ENCODE measurements at regions not wholly inside any gene's neighbourhood (a gene's known extent, or its start where the extent isn't known, plus 50 kb on each side); places are given as distances from the start of the nearest gene placed in this dataset.
"Not testable (repeated sequence)": the region's sequence is repeated elsewhere in the genome, so short reads cannot be mapped to it uniquely, and the experiment has no call there.

GRCh38 chr15:22519213-22519612 is 60.5 kb downstream of the GOLGA6L22 start:
- not testable (repeated sequence) for H3K4me2 ChIP-seq; H3K27me3 ChIP-seq; H3K9me3 ChIP-seq (replicated peaks in 1 of 11)

GRCh38 chr15:22526537-22526936 is 67.8 kb downstream of the GOLGA6L22 start:
- not testable (repeated sequence) for H3K9ac ChIP-seq; H3K27me3 ChIP-seq; H3K4me3 ChIP-seq; H4K20me1 ChIP-seq; H3K9me3 ChIP-seq (replicated peaks in 1 of 11); H3K4me2 ChIP-seq; H3K27ac ChIP-seq; H3K4me1 ChIP-seq; H3K36me3 ChIP-seq

More at GRCh38 chr15:22519213-22519612, 60.5 kb downstream of the GOLGA6L22 start:
- not testable (repeated sequence) for H4K20me1 ChIP-seq, H3K36me3 ChIP-seq, H3K9ac ChIP-seq, H3K27ac ChIP-seq, H3K4me1 ChIP-seq, H3K4me3 ChIP-seq

- not testable (repeated sequence) for H3K9me3 ChIP-seq (replicated peaks in 1 of 11); H3K4me2 ChIP-seq; H3K9ac ChIP-seq; H3K27ac ChIP-seq; H3K36me3 ChIP-seq; H3K4me3 ChIP-seq; H3K4me1 ChIP-seq; H3K27me3 ChIP-seq; H4K20me1 ChIP-seq
These were observed 68.3 kb downstream of the GOLGA6L22 start for GRCh38 chr15:22527016-22527415.

GRCh38 chr15:22529200-22529599 is 70.5 kb downstream of the GOLGA6L22 start:
- not testable (repeated sequence) for H3K27me3 ChIP-seq; H3K4me1 ChIP-seq; H3K36me3 ChIP-seq; H3K9me3 ChIP-seq (replicated peaks in 1 of 11); H3K27ac ChIP-seq; H4K20me1 ChIP-seq; H3K4me3 ChIP-seq; H3K9ac ChIP-seq; H3K4me2 ChIP-seq

- not testable (repeated sequence) for H3K36me3 ChIP-seq; H3K27ac ChIP-seq; H3K4me2 ChIP-seq; H3K9me3 ChIP-seq (replicated peaks in 1 of 11); H4K20me1 ChIP-seq; H3K9ac ChIP-seq; H3K4me3 ChIP-seq; H3K27me3 ChIP-seq; H3K4me1 ChIP-seq
These were observed 101.0 kb downstream of the GOLGA6L22 start for GRCh38 chr15:22559701-22560100.

- H3K9me3 ChIP-seq (replicated peaks in 1 of 11); H3K4me1 ChIP-seq; H3K4me3 ChIP-seq; H3K27ac ChIP-seq; H4K20me1 ChIP-seq; H3K4me2 ChIP-seq; H3K36me3 ChIP-seq; H3K9ac ChIP-seq; H3K27me3 ChIP-seq: not testable (repeated sequence)
These were observed 103.0 kb downstream of the GOLGA6L22 start for GRCh38 chr15:22561716-22562115.

- not testable (repeated sequence) for H3K27ac ChIP-seq; H3K4me2 ChIP-seq; H3K4me3 ChIP-seq; H3K9me3 ChIP-seq (replicated peaks in 1 of 11); H3K4me1 ChIP-seq; H3K36me3 ChIP-seq; H4K20me1 ChIP-seq; H3K27me3 ChIP-seq; H3K9ac ChIP-seq
These were observed 107.8 kb downstream of the GOLGA6L22 start for GRCh38 chr15:22566510-22566909.

- not testable (repeated sequence) for H3K4me1 ChIP-seq, H3K9ac ChIP-seq, H3K4me2 ChIP-seq
These were observed 110.8 kb downstream of the GOLGA6L22 start for GRCh38 chr15:22569486-22569885.

GRCh38 chr15:22572152-22572735 is 113.5 kb downstream of the GOLGA6L22 start:
- not testable (repeated sequence) for H3K9me3 ChIP-seq (replicated peaks in 1 of 11); H3K27ac ChIP-seq; H3K4me3 ChIP-seq; H3K9ac ChIP-seq; H4K20me1 ChIP-seq; H3K27me3 ChIP-seq; H3K4me1 ChIP-seq; H3K36me3 ChIP-seq
- H3K4me2 ChIP-seq: peak overlapping the region in 6 of 11 experiments; percentile 2 to 27 (median 12); a peak in 6 of 22 replicates

More at GRCh38 chr15:22569486-22569885, 110.8 kb downstream of the GOLGA6L22 start:
- not testable (repeated sequence) for H3K4me3 ChIP-seq; H3K9me3 ChIP-seq (replicated peaks in 1 of 11); H3K27me3 ChIP-seq; H4K20me1 ChIP-seq; H3K36me3 ChIP-seq; H3K27ac ChIP-seq

GRCh38 chr15:22572792-22573191 is 114.1 kb downstream of the GOLGA6L22 start:
- H3K4me2 ChIP-seq: peak overlapping the region in 6 of 11 experiments; percentile 2 to 27 (median 12); a peak in 6 of 22 replicates
- not testable (repeated sequence) for H3K27me3 ChIP-seq

GRCh38 chr15:22577828-22578227 is 119.1 kb downstream of the GOLGA6L22 start:
- H3K36me3 ChIP-seq; H3K9me3 ChIP-seq (replicated peaks in 1 of 11); H3K4me1 ChIP-seq; H3K27ac ChIP-seq; H4K20me1 ChIP-seq; H3K27me3 ChIP-seq; H3K9ac ChIP-seq; H3K4me2 ChIP-seq; H3K4me3 ChIP-seq: not testable (repeated sequence)

More at GRCh38 chr15:22572792-22573191, 114.1 kb downstream of the GOLGA6L22 start:
- H3K4me3 ChIP-seq; H3K27ac ChIP-seq; H4K20me1 ChIP-seq; H3K9me3 ChIP-seq (replicated peaks in 1 of 11); H3K4me1 ChIP-seq; H3K36me3 ChIP-seq; H3K9ac ChIP-seq: not testable (repeated sequence)

- H3K4me2 ChIP-seq; H3K9ac ChIP-seq; H3K4me3 ChIP-seq; H3K9me3 ChIP-seq (replicated peaks in 1 of 11); H3K27me3 ChIP-seq; H3K4me1 ChIP-seq; H3K36me3 ChIP-seq; H4K20me1 ChIP-seq; H3K27ac ChIP-seq: not testable (repeated sequence)
These were observed 120.5 kb downstream of the GOLGA6L22 start for GRCh38 chr15:22579213-22579612.

GRCh38 chr15:22587391-22587790 is 128.7 kb downstream of the GOLGA6L22 start:
- H3K27ac ChIP-seq; H3K4me2 ChIP-seq; H3K27me3 ChIP-seq; H3K36me3 ChIP-seq; H3K4me3 ChIP-seq; H3K9ac ChIP-seq; H3K4me1 ChIP-seq; H3K9me3 ChIP-seq (replicated peaks in 1 of 11); H4K20me1 ChIP-seq: not testable (repeated sequence)

- H3K4me2 ChIP-seq; H4K20me1 ChIP-seq; H3K27me3 ChIP-seq; H3K9me3 ChIP-seq (replicated peaks in 1 of 11); H3K27ac ChIP-seq; H3K4me3 ChIP-seq; H3K4me1 ChIP-seq; H3K36me3 ChIP-seq; H3K9ac ChIP-seq: not testable (repeated sequence)
These were observed 139.8 kb downstream of the GOLGA6L22 start for GRCh38 chr15:22598552-22598951.
